Endodermal cell (in vitro differentiated cells): ENCODE measurements at regions not wholly inside any gene's neighbourhood (a gene's known extent, or its start where the extent isn't known, plus 50 kb on each side); places are given as distances from the start of the nearest gene placed in this dataset.
A peak's percentile ranks its signal among the peaks of the same experiment; 100 is the strongest.

Experiments
- DNase-seq: peaks from one replicate; pipeline ENCODE4 v3.0.0-alpha.2; 2017
- H3K27ac ChIP-seq: 2 replicates; pipeline ENCODE4 v1.5.1; 2013; ENCODE audit warnings: mild to moderate bottlenecking, low read depth, low read length, moderate library complexity
- H3K27me3 ChIP-seq: 2 replicates; pipeline ENCODE4 v1.6.1; 2013; ENCODE audit warnings: mild to moderate bottlenecking, low read length, moderate library complexity; ENCODE audit not compliant: insufficient read depth, control insufficient read depth, poor library complexity, severe bottlenecking
- H3K36me3 ChIP-seq: 2 replicates; pipeline ENCODE4 v1.7.0; 2013; ENCODE audit warnings: mild to moderate bottlenecking, low read length, moderate library complexity; ENCODE audit not compliant: control insufficient read depth, insufficient read depth
- H3K4me1 ChIP-seq: one replicate; pipeline ENCODE4 v1.7.0; 2013; ENCODE audit warnings: low read length; ENCODE audit not compliant: control insufficient read depth, insufficient read depth
- H3K4me3 ChIP-seq: 2 replicates; pipeline ENCODE4 v1.5.1; 2013; ENCODE audit warnings: mild to moderate bottlenecking, low read length, moderate library complexity
- H3K9ac ChIP-seq: 2 replicates; pipeline ENCODE4 v1.6.1; 2013; ENCODE audit warnings: mild to moderate bottlenecking, low read length, moderate library complexity; ENCODE audit not compliant: poor library complexity, severe bottlenecking; ENCODE audit errors: extremely low read depth
- H3K9me3 ChIP-seq: 2 replicates; pipeline ENCODE4 v1.6.1; 2013; ENCODE audit warnings: mild to moderate bottlenecking, low read length, moderate library complexity; ENCODE audit not compliant: control insufficient read depth
- H3K27ac Mint-ChIP-seq: 2 replicates; pipeline ENCODE4 v1.8.0; 2020; ENCODE audit warnings: mixed read lengths
- H3K27me3 Mint-ChIP-seq: 2 replicates; pipeline ENCODE4 v1.8.0; 2021; ENCODE audit warnings: mild to moderate bottlenecking, mixed read lengths; ENCODE audit not compliant: insufficient read depth
- H3K36me3 Mint-ChIP-seq: 2 replicates; pipeline ENCODE4 v1.8.0; 2020; ENCODE audit warnings: low read depth, mixed read lengths
- H3K4me1 Mint-ChIP-seq: 2 replicates; pipeline ENCODE4 v1.8.0; 2020; ENCODE audit warnings: mixed read lengths
- H3K4me3 Mint-ChIP-seq: 2 replicates; pipeline ENCODE4 v1.8.0; 2020; ENCODE audit warnings: mild to moderate bottlenecking, moderate library complexity, mixed read lengths
- H3K9me3 Mint-ChIP-seq: 2 replicates; pipeline ENCODE4 v1.8.0; 2020; ENCODE audit warnings: mild to moderate bottlenecking, mixed read lengths
- CTCF ChIP-seq: fragments of 200-600 bp; sonication (generic); conservative IDR thresholded peaks from 2 replicates; pipeline ENCODE4 v1.5.0; 2021; ENCODE audit warnings: antibody characterized with exemption, mild to moderate bottlenecking
- WGBS, 2 experiments: methylation state at CpG; one replicate each; pipeline versions ENCODE4 v1.1.5 to v1.1.7; 2013; ENCODE audit warnings: missing lambda C conversion rate in 2 of 2, mixed read lengths in 1 of 2; ENCODE audit not compliant: insufficient coverage in 1 of 2, insufficient read length in 1 of 2; 5-methylcytosine and 5-hydroxymethylcytosine counted together

- Histone ChIP-seq H3K36me3 (no peaks in the 10 kb centered on the region), H3K4me3 (no peak overlapping the region), H3K27ac (no peak overlapping the region), H3K9me3 (peaks cover 1% of the 10 kb centered on the region), H3K4me1 (no peaks in the 10 kb centered on the region), H3K9ac (no peak overlapping the region), H3K27me3 (no peaks in the 10 kb centered on the region)
- DNase-seq, result no peak
- no peaks in the 10 kb centered on the region for H3K27me3 Mint-ChIP-seq
- no peak overlapping the region for H3K27ac Mint-ChIP-seq
- no peaks in the 10 kb centered on the region for H3K36me3 Mint-ChIP-seq
- no peak for TF ChIP-seq CTCF
- no peak overlapping the region for H3K4me3 Mint-ChIP-seq
- H3K9me3 Mint-ChIP-seq, result no peaks in the 10 kb centered on the region
- 93 to 100% methylated on average over 2 to 3 of the region's 3 CpGs for WGBS, 2 experiments
- no peaks in the 10 kb centered on the region for H3K4me1 Mint-ChIP-seq
Observed at GRCh38 chr3:153973722-153974265, 147.4 kb upstream of the ARHGEF26 start.

GRCh38 chr3:153974614-153975013 lies 146.6 kb upstream of the ARHGEF26 start:
- H3K9ac ChIP-seq, result no peak overlapping the region
- H3K27ac Mint-ChIP-seq, result no peak overlapping the region
- H3K4me3 ChIP-seq, result no peak overlapping the region
- H3K4me3 Mint-ChIP-seq, result no peak overlapping the region
- TF ChIP-seq CTCF, result no peak
- H3K27me3 ChIP-seq, result no peaks in the 10 kb centered on the region
- H3K36me3 ChIP-seq, result no peaks in the 10 kb centered on the region
- no peak for DNase-seq
- peaks cover 3% of the 10 kb centered on the region for H3K4me1 Mint-ChIP-seq
- H3K9me3 Mint-ChIP-seq, result no peaks in the 10 kb centered on the region
- no peak overlapping the region for H3K27ac ChIP-seq
- H3K9me3 ChIP-seq, result no peaks in the 10 kb centered on the region
- H3K27me3 Mint-ChIP-seq, result no peaks in the 10 kb centered on the region
- peaks cover 3% of the 10 kb centered on the region for H3K4me1 ChIP-seq
- H3K36me3 Mint-ChIP-seq, result no peaks in the 10 kb centered on the region

GRCh38 chr3:153976891-153977554 lies 144.2 kb upstream of the ARHGEF26 start:
- no peak for DNase-seq
- no peaks in the 10 kb centered on the region for H3K36me3 ChIP-seq

More at GRCh38 chr3:153976891-153977554, 144.2 kb upstream of the ARHGEF26 start:
- peaks cover 2% of the 10 kb centered on the region for H3K9me3 Mint-ChIP-seq
- H3K4me1 Mint-ChIP-seq, result peaks cover 17% of the 10 kb centered on the region
- no peak overlapping the region for H3K4me3 Mint-ChIP-seq
- Histone ChIP-seq H3K9me3 (no peaks in the 10 kb centered on the region), H3K4me3 (no peak overlapping the region), H3K27me3 (no peaks in the 10 kb centered on the region), H3K27ac (peak overlapping the region; percentile 30), H3K4me1 (peaks cover 12% of the 10 kb centered on the region), H3K9ac (no peak overlapping the region)
- 89 to 100% methylated on average over 1 to 2 of the region's 2 CpGs for WGBS, 2 experiments
- no peaks in the 10 kb centered on the region for H3K27me3 Mint-ChIP-seq
- no peaks in the 10 kb centered on the region for H3K36me3 Mint-ChIP-seq
- TF ChIP-seq CTCF, result no peak
- H3K27ac Mint-ChIP-seq, result no peak overlapping the region
